ENCODE measurements at regions not wholly inside any gene's neighbourhood (a gene's known extent, or its start where the extent isn't known, plus 50 kb on each side); places are given as distances from the start of the nearest gene placed in this dataset.

DNA sequence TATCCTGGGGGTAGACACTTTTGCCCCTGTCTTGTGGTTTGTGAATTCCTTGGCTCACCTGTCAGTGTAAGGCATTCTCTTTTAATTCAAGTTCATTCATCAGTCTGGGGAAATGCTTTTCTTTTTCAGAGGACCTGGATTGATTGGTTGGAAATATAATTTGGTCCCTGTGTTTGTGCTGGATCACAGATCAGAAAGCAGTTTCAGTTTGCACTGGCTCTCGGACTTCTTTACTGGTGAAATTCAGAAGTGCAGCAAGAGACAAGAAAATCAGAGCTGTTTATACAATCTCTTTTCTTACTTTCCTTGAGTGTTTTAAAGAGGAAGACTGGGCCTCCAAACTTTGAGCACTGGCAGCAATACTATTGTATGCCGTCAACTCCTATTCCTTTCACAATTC is 161.8 kb upstream of the KCNJ16 start:
- no peaks in the 10 kb centered on the region for H3K36me3 ChIP-seq (ENCODE audit: insufficient read depth, low read length)
- H3K79me2 ChIP-seq (ENCODE audit: control insufficient read depth, insufficient read depth, low read length, unreplicated experiment), result no peaks in the 10 kb centered on the region
- peak overlapping the region; percentile 47; the same call in 1 of the 2 replicates for H3K4me3 ChIP-seq (ENCODE audit: low read depth, low read length)
- H3K27me3 ChIP-seq (ENCODE audit: insufficient read depth, low read length), result no peaks in the 10 kb centered on the region
- no peak overlapping the region for H3K27ac ChIP-seq (ENCODE audit: low read depth, low read length)
- H2AFZ ChIP-seq (ENCODE audit: low read length, unreplicated experiment), result peak overlapping the region; percentile 81
- peaks cover 16% of the 10 kb centered on the region for H3K4me1 ChIP-seq (ENCODE audit: control insufficient read depth, insufficient read depth, low read length, unreplicated experiment)

DNA sequence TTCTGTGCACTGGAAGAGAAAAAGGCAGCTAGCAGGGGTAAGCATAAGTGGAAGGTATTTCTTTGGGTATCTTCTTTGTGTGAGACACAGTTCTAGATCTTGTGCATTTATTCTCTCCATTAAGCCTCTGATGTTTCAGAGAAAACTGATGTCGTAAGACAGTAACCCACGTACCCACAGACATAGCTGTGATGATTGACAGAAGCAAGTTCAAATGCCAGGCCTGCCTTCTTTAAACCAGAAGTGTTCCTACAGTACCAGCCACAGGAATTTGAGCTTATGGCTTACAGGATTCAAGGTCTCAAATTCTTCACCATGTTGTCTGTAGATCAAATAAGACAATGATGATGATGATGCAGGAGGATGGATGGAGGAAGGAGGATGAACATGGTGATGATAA is 161.4 kb upstream of the KCNJ16 start:
- no peak overlapping the region for H3K27ac ChIP-seq (ENCODE audit: low read depth, low read length)
- H3K4me1 ChIP-seq (ENCODE audit: control insufficient read depth, insufficient read depth, low read length, unreplicated experiment), result peaks cover 12% of the 10 kb centered on the region
- no peaks in the 10 kb centered on the region for H3K79me2 ChIP-seq (ENCODE audit: control insufficient read depth, insufficient read depth, low read length, unreplicated experiment)
- no peaks in the 10 kb centered on the region for H3K36me3 ChIP-seq (ENCODE audit: insufficient read depth, low read length)
- H3K4me3 ChIP-seq (ENCODE audit: low read depth, low read length), result peak overlapping the region; percentile 47; the same call in 1 of the 2 replicates
- H2AFZ ChIP-seq (ENCODE audit: low read length, unreplicated experiment), result peak overlapping the region; percentile 81
- H3K27me3 ChIP-seq (ENCODE audit: insufficient read depth, low read length), result no peaks in the 10 kb centered on the region

DNA sequence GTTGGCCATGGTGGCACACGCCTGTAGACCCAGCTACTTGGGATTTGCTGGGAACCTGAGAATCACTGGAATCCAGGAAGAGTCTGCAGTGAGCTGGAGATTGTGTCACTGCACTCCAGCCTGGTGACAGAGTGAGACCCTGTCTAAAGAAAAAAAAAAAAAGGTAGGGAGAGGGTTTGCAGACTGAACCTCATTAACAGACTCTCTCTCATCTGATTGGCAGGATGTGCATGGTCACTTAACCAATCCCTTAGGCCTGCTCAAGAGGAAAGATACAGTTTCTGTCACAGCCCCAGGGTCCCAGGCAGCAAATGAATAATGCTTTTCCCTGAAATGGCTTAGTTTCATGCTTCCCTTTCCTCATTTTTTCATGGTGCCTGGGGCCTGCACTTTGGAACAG is 160.5 kb upstream of the KCNJ16 start:
- Histone ChIP-seq H3K4me1 (ENCODE audit: control insufficient read depth, insufficient read depth, low read length, unreplicated experiment) (peaks cover 3% of the 10 kb centered on the region), H3K27ac (ENCODE audit: low read depth, low read length) (no peak overlapping the region), H3K27me3 (ENCODE audit: insufficient read depth, low read length) (no peaks in the 10 kb centered on the region), H3K79me2 (ENCODE audit: control insufficient read depth, insufficient read depth, low read length, unreplicated experiment) (no peaks in the 10 kb centered on the region), H2AFZ (ENCODE audit: low read length, unreplicated experiment) (no peak overlapping the region), H3K36me3 (ENCODE audit: insufficient read depth, low read length) (no peaks in the 10 kb centered on the region), H3K4me3 (ENCODE audit: low read depth, low read length) (no peak overlapping the region)

DNA sequence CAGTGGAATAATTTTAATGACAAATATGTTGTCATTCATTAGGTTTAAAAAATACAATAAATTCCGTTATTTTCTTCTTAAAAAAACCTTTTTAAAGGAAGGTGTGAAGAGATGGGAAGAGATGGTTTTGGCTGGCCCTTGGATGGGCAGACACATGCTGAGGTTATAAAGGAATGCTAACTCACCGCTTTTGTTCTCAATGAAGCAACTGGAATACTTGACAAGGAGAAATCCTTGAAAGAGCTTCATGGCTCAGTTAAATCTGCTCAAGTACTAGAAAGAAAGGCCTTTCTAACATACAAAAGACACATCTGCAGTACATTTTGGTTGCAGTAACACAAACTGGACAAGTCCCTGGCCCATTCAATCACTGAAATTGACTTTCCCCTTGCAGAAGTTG is 158.3 kb upstream of the KCNJ16 start:
- Histone ChIP-seq H2AFZ (ENCODE audit: low read length, unreplicated experiment) (no peak overlapping the region), H3K4me3 (ENCODE audit: low read depth, low read length) (no peak overlapping the region), H3K27me3 (ENCODE audit: insufficient read depth, low read length) (no peaks in the 10 kb centered on the region), H3K36me3 (ENCODE audit: insufficient read depth, low read length) (no peaks in the 10 kb centered on the region), H3K4me1 (ENCODE audit: control insufficient read depth, insufficient read depth, low read length, unreplicated experiment) (no peaks in the 10 kb centered on the region), H3K27ac (ENCODE audit: low read depth, low read length) (no peak overlapping the region), H3K79me2 (ENCODE audit: control insufficient read depth, insufficient read depth, low read length, unreplicated experiment) (no peaks in the 10 kb centered on the region)

DNA sequence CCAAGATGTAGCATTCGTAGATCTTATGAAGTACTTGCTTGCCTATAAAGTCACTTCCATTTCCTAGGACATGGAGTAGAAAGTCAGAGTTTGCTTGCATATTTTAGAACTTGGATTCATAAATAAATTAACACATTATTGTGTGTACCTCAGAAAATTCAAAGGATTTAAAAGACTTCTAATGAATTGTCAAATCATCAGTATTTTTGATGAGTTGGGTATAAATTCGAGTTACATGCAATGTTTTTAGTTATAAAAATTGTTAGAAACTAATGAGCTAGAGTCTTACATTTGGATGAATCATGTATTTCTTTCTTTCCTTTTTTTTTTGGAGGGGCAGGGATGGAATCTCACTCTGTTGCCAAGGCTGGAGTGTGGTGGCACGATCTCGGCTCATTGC is 156.9 kb upstream of the KCNJ16 start:
- Histone ChIP-seq H3K27ac (ENCODE audit: low read depth, low read length) (no peak overlapping the region), H3K4me3 (ENCODE audit: low read depth, low read length) (no peak overlapping the region), H3K79me2 (ENCODE audit: control insufficient read depth, insufficient read depth, low read length, unreplicated experiment) (no peaks in the 10 kb centered on the region), H3K36me3 (ENCODE audit: insufficient read depth, low read length) (no peaks in the 10 kb centered on the region), H3K27me3 (ENCODE audit: insufficient read depth, low read length) (no peaks in the 10 kb centered on the region), H3K4me1 (ENCODE audit: control insufficient read depth, insufficient read depth, low read length, unreplicated experiment) (no peaks in the 10 kb centered on the region), H2AFZ (ENCODE audit: low read length, unreplicated experiment) (no peak overlapping the region)

DNA sequence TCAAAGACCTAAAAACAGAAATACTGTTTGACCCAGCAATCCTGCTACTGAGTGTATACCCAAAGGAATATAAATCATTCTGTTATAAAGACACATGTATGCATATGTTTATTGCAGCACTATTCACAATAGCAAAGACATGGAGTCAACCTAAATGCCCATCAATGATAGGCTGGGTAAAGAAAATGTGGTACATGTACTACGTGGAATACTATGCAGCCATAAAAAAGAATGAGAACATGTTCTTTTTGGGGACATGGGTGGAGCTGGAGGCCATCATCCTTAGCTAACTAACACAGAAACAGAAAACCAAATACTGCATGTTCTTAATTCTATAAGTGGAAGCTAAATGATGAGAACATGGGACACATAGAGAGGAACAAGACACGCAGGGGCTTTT is 155.2 kb upstream of the KCNJ16 start:
- Histone ChIP-seq H3K27me3 (ENCODE audit: insufficient read depth, low read length) (no peaks in the 10 kb centered on the region), H3K79me2 (ENCODE audit: control insufficient read depth, insufficient read depth, low read length, unreplicated experiment) (no peaks in the 10 kb centered on the region), H3K4me3 (ENCODE audit: low read depth, low read length) (no peak overlapping the region), H2AFZ (ENCODE audit: low read length, unreplicated experiment) (no peak overlapping the region), H3K27ac (ENCODE audit: low read depth, low read length) (no peak overlapping the region), H3K36me3 (ENCODE audit: insufficient read depth, low read length) (no peaks in the 10 kb centered on the region), H3K4me1 (ENCODE audit: control insufficient read depth, insufficient read depth, low read length, unreplicated experiment) (no peaks in the 10 kb centered on the region)

DNA sequence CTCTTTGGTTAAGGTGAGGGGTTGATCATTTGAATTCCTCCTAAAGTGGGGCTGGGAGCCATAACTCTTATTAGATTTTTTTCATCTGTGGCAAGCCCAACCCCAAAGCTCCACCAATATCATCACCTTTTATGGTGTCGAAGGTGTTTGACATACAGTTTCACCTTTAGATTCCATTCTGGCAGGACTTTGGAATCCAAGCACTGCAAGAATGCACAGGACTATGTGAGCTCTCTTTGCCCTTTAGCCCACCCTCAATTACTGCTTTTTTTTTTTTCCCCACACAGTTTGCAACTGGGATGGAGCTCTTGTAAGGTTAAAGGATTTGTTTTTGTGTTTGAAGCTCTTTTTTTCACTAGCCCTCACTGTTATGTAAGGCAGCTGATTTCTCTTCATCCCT is 154.0 kb upstream of the KCNJ16 start:
- no peaks in the 10 kb centered on the region for H3K36me3 ChIP-seq (ENCODE audit: insufficient read depth, low read length)
- H3K4me3 ChIP-seq (ENCODE audit: low read depth, low read length), result no peak overlapping the region
- no peaks in the 10 kb centered on the region for H3K79me2 ChIP-seq (ENCODE audit: control insufficient read depth, insufficient read depth, low read length, unreplicated experiment)
- H3K27ac ChIP-seq (ENCODE audit: low read depth, low read length), result no peak overlapping the region
- no peak overlapping the region for H2AFZ ChIP-seq (ENCODE audit: low read length, unreplicated experiment)
- no peaks in the 10 kb centered on the region for H3K27me3 ChIP-seq (ENCODE audit: insufficient read depth, low read length)
- H3K4me1 ChIP-seq (ENCODE audit: control insufficient read depth, insufficient read depth, low read length, unreplicated experiment), result no peaks in the 10 kb centered on the region

DNA sequence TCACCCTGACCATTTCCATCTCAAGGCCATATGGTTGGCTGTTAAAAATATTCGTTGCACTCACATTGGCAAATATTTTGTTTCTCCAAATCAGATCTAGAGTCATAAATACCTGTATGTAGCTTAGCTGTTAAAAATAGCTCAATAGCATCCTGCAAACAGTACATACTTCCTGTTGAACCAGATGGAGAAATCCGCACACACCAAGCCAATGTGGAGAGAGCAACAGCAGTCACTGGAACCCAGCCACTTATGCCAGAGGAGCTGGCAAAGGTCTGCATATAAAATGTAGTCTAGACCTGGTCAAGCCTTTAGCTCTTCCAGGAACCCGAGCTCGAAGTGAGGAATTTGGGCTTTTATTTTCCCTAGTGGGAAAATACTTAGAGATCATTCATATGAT is 146.4 kb upstream of the KCNJ16 start:
- no peaks in the 10 kb centered on the region for H3K79me2 ChIP-seq (ENCODE audit: control insufficient read depth, insufficient read depth, low read length, unreplicated experiment)
- H3K27me3 ChIP-seq (ENCODE audit: insufficient read depth, low read length), result no peaks in the 10 kb centered on the region
- no peak overlapping the region for H3K27ac ChIP-seq (ENCODE audit: low read depth, low read length)
- no peak overlapping the region for H3K4me3 ChIP-seq (ENCODE audit: low read depth, low read length)
- no peak overlapping the region for H2AFZ ChIP-seq (ENCODE audit: low read length, unreplicated experiment)
- peaks cover 8% of the 10 kb centered on the region for H3K4me1 ChIP-seq (ENCODE audit: control insufficient read depth, insufficient read depth, low read length, unreplicated experiment)
- H3K36me3 ChIP-seq (ENCODE audit: insufficient read depth, low read length), result no peaks in the 10 kb centered on the region

DNA sequence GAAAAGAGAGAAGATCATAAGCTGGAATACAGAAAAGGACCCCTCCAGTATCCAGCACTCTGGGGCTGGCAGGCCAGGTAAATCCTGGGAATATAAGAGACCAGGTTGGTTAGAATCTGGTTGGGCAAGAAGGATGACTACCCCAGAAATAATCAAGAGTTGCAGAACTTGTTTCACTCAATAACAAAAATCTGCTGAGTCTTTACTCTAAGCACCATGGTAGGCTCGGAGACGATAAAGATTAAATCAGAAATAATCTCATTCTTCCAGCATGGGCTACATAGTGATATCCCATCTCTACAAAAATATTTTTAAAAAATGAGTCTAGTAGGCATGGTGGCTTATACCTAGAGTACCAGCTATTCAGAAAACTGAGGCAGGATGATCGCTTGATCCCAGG is 138.0 kb upstream of the KCNJ16 start:
- Histone ChIP-seq H3K4me3 (ENCODE audit: low read depth, low read length) (no peak overlapping the region), H3K79me2 (ENCODE audit: control insufficient read depth, insufficient read depth, low read length, unreplicated experiment) (no peaks in the 10 kb centered on the region), H3K27ac (ENCODE audit: low read depth, low read length) (no peak overlapping the region), H3K27me3 (ENCODE audit: insufficient read depth, low read length) (no peaks in the 10 kb centered on the region), H2AFZ (ENCODE audit: low read length, unreplicated experiment) (no peak overlapping the region), H3K36me3 (ENCODE audit: insufficient read depth, low read length) (no peaks in the 10 kb centered on the region), H3K4me1 (ENCODE audit: control insufficient read depth, insufficient read depth, low read length, unreplicated experiment) (no peaks in the 10 kb centered on the region)

DNA sequence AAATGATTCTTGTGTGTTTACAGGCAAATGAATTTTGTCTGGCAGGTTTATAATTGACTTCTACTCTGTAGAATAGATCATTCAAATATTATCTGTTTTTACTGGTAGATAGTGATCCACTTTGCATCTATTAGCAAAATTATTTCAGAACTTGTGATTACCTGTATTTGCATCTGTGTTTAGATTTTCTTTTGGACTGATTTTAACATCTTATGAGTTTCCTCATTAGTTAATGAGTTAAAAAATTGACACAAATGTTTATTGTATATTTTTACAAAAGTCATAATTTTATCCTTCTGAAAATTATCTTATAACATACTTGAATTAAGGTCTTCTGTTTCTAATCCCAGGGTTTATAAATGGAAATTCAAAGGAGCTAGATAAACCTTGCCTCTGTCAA is 132.0 kb upstream of the KCNJ16 start:
- Histone ChIP-seq H3K79me2 (ENCODE audit: control insufficient read depth, insufficient read depth, low read length, unreplicated experiment) (no peaks in the 10 kb centered on the region), H3K27ac (ENCODE audit: low read depth, low read length) (no peak overlapping the region), H3K27me3 (ENCODE audit: insufficient read depth, low read length) (no peaks in the 10 kb centered on the region), H2AFZ (ENCODE audit: low read length, unreplicated experiment) (no peak overlapping the region), H3K36me3 (ENCODE audit: insufficient read depth, low read length) (no peaks in the 10 kb centered on the region), H3K4me1 (ENCODE audit: control insufficient read depth, insufficient read depth, low read length, unreplicated experiment) (no peaks in the 10 kb centered on the region), H3K4me3 (ENCODE audit: low read depth, low read length) (no peak overlapping the region)

DNA sequence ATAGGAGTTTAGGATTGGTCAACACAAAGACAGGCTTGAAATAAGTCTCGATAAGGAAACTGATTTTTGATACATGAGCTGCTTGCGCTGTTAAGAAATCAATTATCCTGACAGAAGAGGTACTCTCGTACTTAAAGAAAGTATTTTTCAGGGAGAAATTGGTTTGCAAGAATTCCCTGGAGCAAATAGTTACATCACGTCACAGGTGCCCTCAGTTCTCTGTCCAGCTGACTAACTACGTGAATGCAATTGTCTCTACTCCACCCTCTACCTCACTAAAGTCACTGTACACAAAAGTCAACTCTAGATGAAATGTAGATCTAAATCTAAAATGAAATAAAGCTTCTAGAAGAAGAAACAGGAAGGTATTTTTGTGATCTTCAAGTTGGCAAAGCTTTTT is 130.6 kb upstream of the KCNJ16 start:
- Histone ChIP-seq H3K27me3 (ENCODE audit: insufficient read depth, low read length) (no peaks in the 10 kb centered on the region), H3K36me3 (ENCODE audit: insufficient read depth, low read length) (no peaks in the 10 kb centered on the region), H3K4me1 (ENCODE audit: control insufficient read depth, insufficient read depth, low read length, unreplicated experiment) (no peaks in the 10 kb centered on the region), H3K27ac (ENCODE audit: low read depth, low read length) (no peak overlapping the region), H2AFZ (ENCODE audit: low read length, unreplicated experiment) (no peak overlapping the region), H3K4me3 (ENCODE audit: low read depth, low read length) (no peak overlapping the region), H3K79me2 (ENCODE audit: control insufficient read depth, insufficient read depth, low read length, unreplicated experiment) (no peaks in the 10 kb centered on the region)
